ENCODE measurements at regions not wholly inside any gene's neighbourhood (a gene's known extent, or its start where the extent isn't known, plus 50 kb on each side); places are given as distances from the start of the nearest gene placed in this dataset.

GRCh38 chr9:652914-653313, 188.6 kb upstream of the DMRT1 start:
- H3K9ac ChIP-seq (ENCODE audit: insufficient read length, low read depth) = no peak overlapping the region
- no peak for DNase-seq (ENCODE audit: low read depth, low spot score)
- H3K36me3 ChIP-seq (ENCODE audit: insufficient read depth, insufficient read length, low read length) = no peaks in the 10 kb centered on the region
- peaks cover 3% of the 10 kb centered on the region for H3K4me1 ChIP-seq (ENCODE audit: insufficient read depth, insufficient read length)
- TF ChIP-seq ZNF274 (IDR thresholded peaks at IDR 0.05; ENCODE audit: low read depth, low read length) (no peak), SUZ12 (IDR thresholded peaks at IDR 0.05; ENCODE audit: extremely low read depth, insufficient read depth, insufficient read length) (no peak), YY1 (IDR thresholded peaks at IDR 0.05; ENCODE audit: insufficient read depth, insufficient read length) (no peak)
- H3K9me3 ChIP-seq (ENCODE audit: insufficient read depth, low read length) = no peaks in the 10 kb centered on the region
- H3K27me3 ChIP-seq (ENCODE audit: insufficient read depth, insufficient read length) = no peaks in the 10 kb centered on the region
- H3K4me3 ChIP-seq (ENCODE audit: insufficient read length, low read depth) = no peak overlapping the region

GRCh38 chr9:653421-653820, 188.1 kb upstream of the DMRT1 start:
- H3K9ac ChIP-seq (ENCODE audit: insufficient read length, low read depth) = no peak overlapping the region
- peaks cover 3% of the 10 kb centered on the region for H3K4me1 ChIP-seq (ENCODE audit: insufficient read depth, insufficient read length)

DNA sequence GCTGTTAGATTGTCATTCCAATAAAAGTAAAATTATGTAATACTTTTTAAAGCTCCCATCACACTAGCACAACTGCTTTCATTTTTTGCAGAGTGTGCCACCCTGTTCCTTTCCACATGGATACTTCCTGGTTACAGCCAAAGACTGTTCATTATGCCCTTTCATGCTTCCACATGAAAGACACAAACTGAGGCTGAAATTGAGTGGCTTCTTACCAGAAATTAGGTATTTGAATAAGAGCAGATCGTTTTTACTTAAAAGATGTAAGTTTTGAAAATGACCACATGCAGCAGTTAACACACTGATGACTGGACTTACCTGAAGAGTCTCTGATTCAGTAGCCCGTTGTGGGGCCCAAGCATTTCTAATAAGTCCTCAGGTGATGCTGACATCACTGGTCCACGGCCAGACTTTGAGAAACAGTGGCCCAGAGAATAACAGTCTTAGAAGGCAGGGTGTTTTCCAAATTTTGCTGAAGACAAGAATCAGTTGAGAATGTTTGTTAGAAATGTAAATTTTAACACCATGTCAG, 187.6 kb upstream of the DMRT1 start:
- Histone ChIP-seq H3K9me3 (ENCODE audit: insufficient read depth, low read length) (no peaks in the 10 kb centered on the region), H3K9ac (ENCODE audit: insufficient read length, low read depth) (no peak overlapping the region), H3K27me3 (ENCODE audit: insufficient read depth, insufficient read length) (no peaks in the 10 kb centered on the region), H3K4me3 (ENCODE audit: insufficient read length, low read depth) (no peak overlapping the region), H3K36me3 (ENCODE audit: insufficient read depth, insufficient read length, low read length) (no peaks in the 10 kb centered on the region), H3K4me1 (ENCODE audit: insufficient read depth, insufficient read length) (peaks cover 3% of the 10 kb centered on the region)
- DNase-seq (ENCODE audit: low read depth, low spot score) = no peak
- TF ChIP-seq YY1 (IDR thresholded peaks at IDR 0.05; ENCODE audit: insufficient read depth, insufficient read length) = no peak
- TF ChIP-seq SUZ12 (IDR thresholded peaks at IDR 0.05; ENCODE audit: extremely low read depth, insufficient read depth, insufficient read length) = no peak
- no peak for TF ChIP-seq ZNF274 (IDR thresholded peaks at IDR 0.05; ENCODE audit: low read depth, low read length)

More at GRCh38 chr9:653421-653820, 188.1 kb upstream of the DMRT1 start:
- Histone ChIP-seq H3K9me3 (ENCODE audit: insufficient read depth, low read length) (no peaks in the 10 kb centered on the region), H3K27me3 (ENCODE audit: insufficient read depth, insufficient read length) (no peaks in the 10 kb centered on the region), H3K36me3 (ENCODE audit: insufficient read depth, insufficient read length, low read length) (no peaks in the 10 kb centered on the region), H3K4me3 (ENCODE audit: insufficient read length, low read depth) (no peak overlapping the region)
- TF ChIP-seq YY1 (IDR thresholded peaks at IDR 0.05; ENCODE audit: insufficient read depth, insufficient read length) (no peak), SUZ12 (IDR thresholded peaks at IDR 0.05; ENCODE audit: extremely low read depth, insufficient read depth, insufficient read length) (no peak), ZNF274 (IDR thresholded peaks at IDR 0.05; ENCODE audit: low read depth, low read length) (no peak)
- no peak for DNase-seq (ENCODE audit: low read depth, low spot score)

- Histone ChIP-seq H3K9me3 (ENCODE audit: insufficient read depth, low read length) (no peaks in the 10 kb centered on the region), H3K36me3 (ENCODE audit: insufficient read depth, insufficient read length, low read length) (no peaks in the 10 kb centered on the region), H3K9ac (ENCODE audit: insufficient read length, low read depth) (no peak overlapping the region), H3K4me3 (ENCODE audit: insufficient read length, low read depth) (no peak overlapping the region), H3K27me3 (ENCODE audit: insufficient read depth, insufficient read length) (no peaks in the 10 kb centered on the region), H3K4me1 (ENCODE audit: insufficient read depth, insufficient read length) (peaks cover 3% of the 10 kb centered on the region)
- DNase-seq (ENCODE audit: low read depth, low spot score) = no peak
- TF ChIP-seq ZNF274 (IDR thresholded peaks at IDR 0.05; ENCODE audit: low read depth, low read length) (no peak), SUZ12 (IDR thresholded peaks at IDR 0.05; ENCODE audit: extremely low read depth, insufficient read depth, insufficient read length) (no peak), YY1 (IDR thresholded peaks at IDR 0.05; ENCODE audit: insufficient read depth, insufficient read length) (no peak)
Observed at GRCh38 chr9:655875-656274, 185.6 kb upstream of the DMRT1 start.

- Histone ChIP-seq H3K9ac (ENCODE audit: insufficient read length, low read depth) (no peak overlapping the region), H3K4me1 (ENCODE audit: insufficient read depth, insufficient read length) (peaks cover 3% of the 10 kb centered on the region), H3K4me3 (ENCODE audit: insufficient read length, low read depth) (no peak overlapping the region), H3K27me3 (ENCODE audit: insufficient read depth, insufficient read length) (no peaks in the 10 kb centered on the region), H3K9me3 (ENCODE audit: insufficient read depth, low read length) (no peaks in the 10 kb centered on the region), H3K36me3 (ENCODE audit: insufficient read depth, insufficient read length, low read length) (no peaks in the 10 kb centered on the region)
- DNase-seq (ENCODE audit: low read depth, low spot score) = no peak
- TF ChIP-seq SUZ12 (IDR thresholded peaks at IDR 0.05; ENCODE audit: extremely low read depth, insufficient read depth, insufficient read length) (no peak), YY1 (IDR thresholded peaks at IDR 0.05; ENCODE audit: insufficient read depth, insufficient read length) (no peak), ZNF274 (IDR thresholded peaks at IDR 0.05; ENCODE audit: low read depth, low read length) (no peak)
Observed at GRCh38 chr9:656926-657568, 184.4 kb upstream of the DMRT1 start.

DNA sequence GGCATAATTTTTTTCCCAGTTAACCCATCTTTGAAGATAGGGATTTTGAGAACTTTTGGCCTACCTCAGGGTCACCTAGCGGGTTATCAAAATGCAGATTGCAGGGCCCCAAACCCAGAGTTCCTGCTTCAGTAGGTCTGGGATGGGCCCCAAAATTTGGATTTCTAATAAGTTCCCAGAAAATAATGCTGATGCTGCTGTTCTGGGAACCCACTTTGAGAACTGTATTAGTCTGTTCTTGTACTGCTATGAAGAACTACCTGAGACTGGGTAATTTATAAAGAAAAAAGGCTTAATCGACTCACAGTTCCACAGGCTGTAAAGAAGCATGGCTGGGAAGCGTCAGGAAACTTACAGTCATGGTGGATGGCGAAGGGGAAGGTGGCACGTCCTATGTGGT, 182.2 kb upstream of the DMRT1 start:
- H3K27me3 ChIP-seq (ENCODE audit: insufficient read depth, insufficient read length) = no peaks in the 10 kb centered on the region
- no peaks in the 10 kb centered on the region for H3K4me1 ChIP-seq (ENCODE audit: insufficient read depth, insufficient read length)
- H3K9ac ChIP-seq (ENCODE audit: insufficient read length, low read depth) = no peak overlapping the region
- no peaks in the 10 kb centered on the region for H3K9me3 ChIP-seq (ENCODE audit: insufficient read depth, low read length)
- H3K36me3 ChIP-seq (ENCODE audit: insufficient read depth, insufficient read length, low read length) = no peaks in the 10 kb centered on the region
- no peak overlapping the region for H3K4me3 ChIP-seq (ENCODE audit: insufficient read length, low read depth)
- DNase-seq (ENCODE audit: low read depth, low spot score) = no peak
- TF ChIP-seq YY1 (IDR thresholded peaks at IDR 0.05; ENCODE audit: insufficient read depth, insufficient read length) (no peak), ZNF274 (IDR thresholded peaks at IDR 0.05; ENCODE audit: low read depth, low read length) (no peak), SUZ12 (IDR thresholded peaks at IDR 0.05; ENCODE audit: extremely low read depth, insufficient read depth, insufficient read length) (no peak)

DNA sequence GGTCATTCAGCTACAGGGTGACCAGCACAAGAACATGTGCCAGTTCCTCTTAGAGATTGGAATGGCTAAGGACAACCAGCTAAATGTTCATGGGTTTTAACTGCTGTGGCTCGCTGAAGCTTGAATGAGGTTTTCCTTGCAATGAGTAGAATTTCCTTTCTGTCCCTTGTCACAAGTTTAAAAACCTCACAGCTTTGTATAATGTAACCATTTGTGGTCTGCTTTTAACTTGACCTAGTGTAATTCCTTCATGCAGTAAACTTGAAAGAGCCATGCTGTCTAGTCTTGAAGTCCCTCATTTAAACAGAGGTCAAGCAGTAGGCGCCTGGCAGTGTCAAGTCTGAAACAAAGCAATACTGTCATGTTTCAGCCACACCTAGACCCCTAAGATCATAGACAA, 181.3 kb upstream of the DMRT1 start:
- Histone ChIP-seq H3K9me3 (ENCODE audit: insufficient read depth, low read length) (no peaks in the 10 kb centered on the region), H3K4me3 (ENCODE audit: insufficient read length, low read depth) (no peak overlapping the region), H3K4me1 (ENCODE audit: insufficient read depth, insufficient read length) (no peaks in the 10 kb centered on the region), H3K9ac (ENCODE audit: insufficient read length, low read depth) (no peak overlapping the region), H3K27me3 (ENCODE audit: insufficient read depth, insufficient read length) (no peaks in the 10 kb centered on the region), H3K36me3 (ENCODE audit: insufficient read depth, insufficient read length, low read length) (no peaks in the 10 kb centered on the region)
- DNase-seq (ENCODE audit: low read depth, low spot score) = no peak
- no peak for TF ChIP-seq YY1 (IDR thresholded peaks at IDR 0.05; ENCODE audit: insufficient read depth, insufficient read length)

Data from NT2/D1 (cell line).